ENCODE measurements at regions not wholly inside any gene's neighbourhood (a gene's known extent, or its start where the extent isn't known, plus 50 kb on each side); places are given as distances from the start of the nearest gene placed in this dataset.
"Not testable (repeated sequence)": the region's sequence is repeated elsewhere in the genome, so short reads cannot be mapped to it uniquely, and the experiment has no call there.

DNA sequence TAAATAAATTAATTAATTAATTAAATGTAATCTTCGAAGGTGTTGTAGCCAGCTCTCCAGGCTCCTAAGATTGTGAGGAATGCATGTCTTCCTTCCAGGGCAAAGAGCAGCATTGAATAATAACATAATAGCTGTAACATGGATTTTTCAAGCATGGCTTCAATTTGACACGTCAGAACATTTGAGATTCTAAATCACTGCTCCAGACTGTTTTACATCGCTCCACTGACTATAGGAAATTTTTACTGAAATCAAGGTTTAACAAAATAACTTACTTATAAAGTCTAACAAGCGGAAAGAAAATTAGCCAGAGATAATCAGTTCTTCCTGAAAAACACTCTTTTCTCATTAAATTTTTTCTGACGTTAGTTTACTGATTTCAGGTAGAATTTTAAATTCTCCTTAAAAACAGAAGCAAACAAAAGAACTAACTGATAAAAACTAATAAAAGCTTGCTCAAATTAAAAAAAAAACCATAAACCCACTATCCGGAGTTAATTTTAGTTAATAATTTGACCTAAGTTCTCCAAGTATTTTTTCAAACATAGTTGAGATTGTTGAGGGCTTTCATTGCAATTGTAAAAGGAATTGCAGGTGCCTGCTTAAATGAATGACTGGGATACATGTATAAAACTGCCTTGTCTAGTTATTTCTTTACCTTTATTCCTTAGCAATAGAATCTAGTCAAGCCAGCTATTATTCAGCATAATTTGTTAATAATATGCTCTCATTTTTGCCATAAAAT, 51.2 kb upstream of the SGCE start:
- CTCF ChIA-PET = interaction anchor here (1.3 kb wide), 1 partner anchor 18 kb away, joined by 3 read pairs; no protein-coding TSS in a partner anchor
- no peak for DNase-seq (ENCODE audit: extremely low spot score)
- TF ChIP-seq, protein P1, sequence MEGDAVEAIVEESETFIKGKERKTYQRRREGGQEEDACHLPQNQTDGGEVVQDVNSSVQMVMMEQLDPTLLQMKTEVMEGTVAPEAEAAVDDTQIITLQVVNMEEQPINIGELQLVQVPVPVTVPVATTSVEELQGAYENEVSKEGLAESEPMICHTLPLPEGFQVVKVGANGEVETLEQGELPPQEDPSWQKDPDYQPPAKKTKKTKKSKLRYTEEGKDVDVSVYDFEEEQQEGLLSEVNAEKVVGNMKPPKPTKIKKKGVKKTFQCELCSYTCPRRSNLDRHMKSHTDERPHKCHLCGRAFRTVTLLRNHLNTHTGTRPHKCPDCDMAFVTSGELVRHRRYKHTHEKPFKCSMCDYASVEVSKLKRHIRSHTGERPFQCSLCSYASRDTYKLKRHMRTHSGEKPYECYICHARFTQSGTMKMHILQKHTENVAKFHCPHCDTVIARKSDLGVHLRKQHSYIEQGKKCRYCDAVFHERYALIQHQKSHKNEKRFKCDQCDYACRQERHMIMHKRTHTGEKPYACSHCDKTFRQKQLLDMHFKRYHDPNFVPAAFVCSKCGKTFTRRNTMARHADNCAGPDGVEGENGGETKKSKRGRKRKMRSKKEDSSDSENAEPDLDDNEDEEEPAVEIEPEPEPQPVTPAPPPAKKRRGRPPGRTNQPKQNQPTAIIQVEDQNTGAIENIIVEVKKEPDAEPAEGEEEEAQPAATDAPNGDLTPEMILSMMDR (IDR thresholded peaks at IDR 0.05; ENCODE audit: control extremely low read depth, extremely low read depth, low read depth, missing control alignments) = no peak
- POLR2A ChIA-PET = no interaction called here

GRCh38 chr7:94710256-94710655, 54.3 kb upstream of the SGCE start:
- DNase-seq (ENCODE audit: extremely low spot score) = no peak
- ChIA-PET POLR2A (no interaction called here), CTCF (no interaction called here)
- TF ChIP-seq, protein P1 (IDR thresholded peaks at IDR 0.05; ENCODE audit: control extremely low read depth, extremely low read depth, low read depth, missing control alignments) = no peak

DNA sequence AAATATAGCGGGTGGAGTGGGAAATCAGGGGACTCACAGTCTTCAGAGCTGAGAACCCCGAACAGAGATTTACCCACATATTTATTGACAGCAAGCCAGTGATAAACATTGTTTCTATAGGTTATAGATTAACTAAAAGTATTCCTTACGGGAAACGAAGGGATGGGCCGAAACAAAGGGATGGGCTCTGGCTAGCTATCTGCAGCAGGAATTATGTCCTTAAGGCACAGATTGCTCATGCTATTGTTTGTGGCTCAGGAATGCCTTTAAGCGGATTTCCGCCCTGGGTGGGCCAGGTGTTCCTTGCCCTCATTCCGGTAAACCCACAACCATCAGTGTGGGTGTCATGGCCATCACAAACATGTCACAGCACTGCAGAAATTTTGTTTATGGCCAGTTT, 66.4 kb upstream of the SGCE start:
- POLR2A ChIA-PET = not testable (repeated sequence)

GRCh38 chr7:94728893-94729292, 73.0 kb upstream of the SGCE start:
- DNase-seq (ENCODE audit: extremely low spot score); POLR2A ChIA-PET: not testable (repeated sequence)
- CTCF ChIA-PET = interaction anchor here (1.2 kb wide), 1 partner anchor 10 kb away, joined by 3 read pairs; no protein-coding TSS in a partner anchor

More for the DNA sequence above, 66.4 kb upstream of the SGCE start:
- CTCF ChIA-PET = interaction anchor here (1.4 kb wide), 1 partner anchor 56 kb away, joined by 3 read pairs; no protein-coding TSS in a partner anchor
- DNase-seq (ENCODE audit: extremely low spot score) = not testable (repeated sequence)

DNA sequence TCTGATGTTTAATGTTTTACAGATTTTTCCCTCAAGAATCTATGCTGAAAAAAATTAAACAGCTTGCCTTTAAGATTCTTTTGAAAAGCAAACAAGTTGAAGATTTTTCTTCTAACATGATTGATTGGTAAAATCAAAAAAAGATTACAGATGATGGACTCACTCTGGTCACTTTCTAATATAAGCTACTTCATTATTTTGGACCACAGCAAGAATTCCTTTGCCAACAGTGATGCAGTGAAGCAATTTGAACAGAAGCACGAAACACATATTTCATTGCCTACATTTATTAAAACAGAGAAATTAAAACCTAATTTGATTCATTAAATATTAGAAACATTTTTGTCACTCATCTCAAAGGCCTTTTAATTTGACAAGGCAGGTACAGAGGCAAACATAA, 82.1 kb upstream of the SGCE start:
- CTCF ChIA-PET = interaction anchor here (1.1 to 1.5 kb wide), 2 partner anchors 10 kb away, joined by 3 to 4 read pairs; no protein-coding TSS in a partner anchor
- POLR2A ChIA-PET = no interaction called here
- DNase-seq (ENCODE audit: extremely low spot score) = no peak
- TF ChIP-seq, protein P1 (IDR thresholded peaks at IDR 0.05; ENCODE audit: control extremely low read depth, extremely low read depth, low read depth, missing control alignments) = no peak

- TF ChIP-seq, protein P1 (IDR thresholded peaks at IDR 0.05; ENCODE audit: control extremely low read depth, extremely low read depth, low read depth, missing control alignments) = no peak
- ChIA-PET POLR2A (no interaction called here), CTCF (no interaction called here)
- DNase-seq (ENCODE audit: extremely low spot score) = no peak
Observed at GRCh38 chr7:94739180-94739579, 83.2 kb upstream of the SGCE start.

GRCh38 chr7:94740509-94740908, 84.6 kb upstream of the SGCE start:
- TF ChIP-seq, protein P1 (IDR thresholded peaks at IDR 0.05; ENCODE audit: control extremely low read depth, extremely low read depth, low read depth, missing control alignments) = no peak
- DNase-seq (ENCODE audit: extremely low spot score) = no peak
- ChIA-PET CTCF (no interaction called here), POLR2A (no interaction called here)
